ENCODE measurements at regions not wholly inside any gene's neighbourhood (a gene's known extent, or its start where the extent isn't known, plus 50 kb on each side); places are given as distances from the start of the nearest gene placed in this dataset.

DNA sequence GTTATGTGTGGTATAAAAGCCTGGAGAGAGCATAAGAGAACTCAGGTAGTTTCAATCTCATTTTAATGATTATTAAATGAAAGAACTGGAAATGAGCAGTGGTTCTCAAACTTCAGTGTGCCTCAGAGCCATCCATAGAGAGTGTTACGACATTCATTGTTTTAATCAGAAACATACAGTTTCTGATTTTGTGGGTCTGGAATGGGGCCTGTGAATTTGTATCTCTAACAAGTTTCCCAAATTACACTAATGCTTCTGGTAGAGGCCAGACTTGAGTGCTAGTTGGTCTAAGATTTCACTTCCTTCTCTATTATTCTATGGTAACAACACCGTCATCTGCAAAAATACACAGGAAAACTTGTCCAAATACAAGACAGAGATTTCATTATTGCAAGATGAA lies 292.0 kb upstream of the NECTIN3 start:
- no peaks in the 10 kb centered on the region for H3K27me3 ChIP-seq (ENCODE audit: insufficient read depth, low read depth)
- no peak overlapping the region for H3K4me3 ChIP-seq (IDR thresholded peaks at IDR 0.05; ENCODE audit: insufficient read depth, low read depth, low read length)
- H3K4me2 ChIP-seq = no peak overlapping the region
- H4K20me1 ChIP-seq (ENCODE audit: insufficient read depth) = no peaks in the 10 kb centered on the region
- no peaks in the 10 kb centered on the region for H3K79me2 ChIP-seq (ENCODE audit: insufficient read depth, low read depth)
- H3K9ac ChIP-seq = no peak overlapping the region
- H2AFZ ChIP-seq (ENCODE audit: low read depth) = no peak overlapping the region
- no peaks in the 10 kb centered on the region for H3K36me3 ChIP-seq (ENCODE audit: insufficient read depth)
- H3K27ac ChIP-seq = no peak overlapping the region
- TF ChIP-seq, protein P1, sequence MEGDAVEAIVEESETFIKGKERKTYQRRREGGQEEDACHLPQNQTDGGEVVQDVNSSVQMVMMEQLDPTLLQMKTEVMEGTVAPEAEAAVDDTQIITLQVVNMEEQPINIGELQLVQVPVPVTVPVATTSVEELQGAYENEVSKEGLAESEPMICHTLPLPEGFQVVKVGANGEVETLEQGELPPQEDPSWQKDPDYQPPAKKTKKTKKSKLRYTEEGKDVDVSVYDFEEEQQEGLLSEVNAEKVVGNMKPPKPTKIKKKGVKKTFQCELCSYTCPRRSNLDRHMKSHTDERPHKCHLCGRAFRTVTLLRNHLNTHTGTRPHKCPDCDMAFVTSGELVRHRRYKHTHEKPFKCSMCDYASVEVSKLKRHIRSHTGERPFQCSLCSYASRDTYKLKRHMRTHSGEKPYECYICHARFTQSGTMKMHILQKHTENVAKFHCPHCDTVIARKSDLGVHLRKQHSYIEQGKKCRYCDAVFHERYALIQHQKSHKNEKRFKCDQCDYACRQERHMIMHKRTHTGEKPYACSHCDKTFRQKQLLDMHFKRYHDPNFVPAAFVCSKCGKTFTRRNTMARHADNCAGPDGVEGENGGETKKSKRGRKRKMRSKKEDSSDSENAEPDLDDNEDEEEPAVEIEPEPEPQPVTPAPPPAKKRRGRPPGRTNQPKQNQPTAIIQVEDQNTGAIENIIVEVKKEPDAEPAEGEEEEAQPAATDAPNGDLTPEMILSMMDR (conservative IDR thresholded peaks at IDR 0.05; ENCODE audit: low read depth, low read length) = no peak
- H3K4me1 ChIP-seq (ENCODE audit: low read depth, poor library complexity, severe bottlenecking) = no peaks in the 10 kb centered on the region

DNA sequence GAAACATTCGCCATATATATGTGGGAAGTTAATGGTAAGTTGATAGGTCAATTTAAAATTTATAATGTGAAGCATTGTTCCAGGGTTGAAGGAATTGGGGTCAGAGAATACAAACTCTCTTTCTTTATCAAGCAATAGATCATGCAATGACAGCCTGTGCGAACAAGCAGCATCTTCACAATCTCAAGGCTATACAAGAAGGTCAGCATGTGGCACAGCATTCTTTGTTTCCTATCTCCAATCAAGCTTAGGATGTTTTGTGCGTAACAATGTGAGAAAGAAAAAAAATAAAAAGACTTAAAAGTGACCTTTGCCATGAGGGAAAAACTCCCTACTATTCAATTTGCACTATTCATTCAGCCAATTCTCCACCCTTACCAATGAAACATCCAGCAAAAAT lies 288.1 kb upstream of the NECTIN3 start:
- TF ChIP-seq, protein P1 (conservative IDR thresholded peaks at IDR 0.05; ENCODE audit: low read depth, low read length) = no peak
- Histone ChIP-seq H3K79me2 (ENCODE audit: insufficient read depth, low read depth) (no peaks in the 10 kb centered on the region), H3K4me3 (IDR thresholded peaks at IDR 0.05; ENCODE audit: insufficient read depth, low read depth, low read length) (no peak overlapping the region), H3K27ac (no peak overlapping the region), H3K4me1 (ENCODE audit: low read depth, poor library complexity, severe bottlenecking) (no peaks in the 10 kb centered on the region), H4K20me1 (ENCODE audit: insufficient read depth) (no peaks in the 10 kb centered on the region), H3K9ac (no peak overlapping the region), H3K36me3 (ENCODE audit: insufficient read depth) (no peaks in the 10 kb centered on the region), H2AFZ (ENCODE audit: low read depth) (no peak overlapping the region), H3K27me3 (ENCODE audit: insufficient read depth, low read depth) (no peaks in the 10 kb centered on the region), H3K4me2 (no peak overlapping the region)

DNA sequence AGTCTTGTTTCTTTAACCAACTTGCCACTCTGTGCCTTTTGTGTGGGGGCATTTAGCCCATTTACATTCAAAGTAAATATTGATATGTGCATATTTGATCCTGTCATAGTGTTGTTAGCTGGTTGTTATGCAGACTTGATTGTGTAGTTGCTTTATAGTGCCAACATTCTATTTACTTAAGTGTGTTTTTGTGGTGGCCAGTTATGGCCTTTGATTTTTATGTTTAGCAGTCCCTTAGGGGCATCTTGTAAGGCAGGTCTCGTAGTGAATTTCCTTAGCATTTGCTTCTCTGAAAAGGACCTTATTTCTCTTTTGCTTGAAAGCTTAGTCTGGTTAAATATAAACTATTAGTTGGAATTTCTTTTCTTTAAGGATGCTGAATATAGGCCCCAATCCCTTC lies 282.8 kb upstream of the NECTIN3 start:
- Histone ChIP-seq H3K36me3 (ENCODE audit: insufficient read depth) (no peaks in the 10 kb centered on the region), H3K79me2 (ENCODE audit: insufficient read depth, low read depth) (no peaks in the 10 kb centered on the region)

DNA sequence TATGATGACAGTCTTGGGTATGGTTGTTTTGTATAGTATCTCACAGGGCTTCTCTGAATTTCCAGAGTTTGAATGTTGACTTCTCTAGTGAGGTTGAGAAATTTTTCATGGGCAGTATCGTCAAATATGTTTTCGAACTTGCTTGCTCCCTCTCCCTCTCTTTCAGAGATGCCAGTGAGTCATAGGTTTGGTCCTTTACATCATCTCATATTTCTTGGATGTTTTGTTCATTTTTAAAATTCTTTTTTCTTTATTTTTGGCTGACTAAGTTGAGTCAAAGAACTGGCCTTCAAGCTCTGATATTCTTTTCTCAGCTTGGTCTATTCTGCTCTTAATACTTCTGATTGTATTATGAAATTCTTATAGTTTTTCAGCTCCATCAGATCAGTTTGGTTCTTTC lies 282.3 kb upstream of the NECTIN3 start:
- no peak overlapping the region for H3K27ac ChIP-seq
- no peaks in the 10 kb centered on the region for H3K27me3 ChIP-seq (ENCODE audit: insufficient read depth, low read depth)
- TF ChIP-seq, protein P1 (conservative IDR thresholded peaks at IDR 0.05; ENCODE audit: low read depth, low read length) = no peak
- no peaks in the 10 kb centered on the region for H3K36me3 ChIP-seq (ENCODE audit: insufficient read depth)
- no peak overlapping the region for H3K9ac ChIP-seq
- no peaks in the 10 kb centered on the region for H4K20me1 ChIP-seq (ENCODE audit: insufficient read depth)
- H3K79me2 ChIP-seq (ENCODE audit: insufficient read depth, low read depth) = no peaks in the 10 kb centered on the region
- no peak overlapping the region for H3K4me2 ChIP-seq
- H3K4me1 ChIP-seq (ENCODE audit: low read depth, poor library complexity, severe bottlenecking) = peaks cover 7% of the 10 kb centered on the region
- H3K4me3 ChIP-seq (IDR thresholded peaks at IDR 0.05; ENCODE audit: insufficient read depth, low read depth, low read length) = no peak overlapping the region
- H2AFZ ChIP-seq (ENCODE audit: low read depth) = no peak overlapping the region

More for the DNA sequence above, 282.8 kb upstream of the NECTIN3 start:
- Histone ChIP-seq H4K20me1 (ENCODE audit: insufficient read depth) (no peaks in the 10 kb centered on the region), H3K4me3 (IDR thresholded peaks at IDR 0.05; ENCODE audit: insufficient read depth, low read depth, low read length) (no peak overlapping the region), H3K4me1 (ENCODE audit: low read depth, poor library complexity, severe bottlenecking) (peaks cover 7% of the 10 kb centered on the region), H3K27me3 (ENCODE audit: insufficient read depth, low read depth) (no peaks in the 10 kb centered on the region), H2AFZ (ENCODE audit: low read depth) (no peak overlapping the region), H3K4me2 (no peak overlapping the region), H3K9ac (no peak overlapping the region), H3K27ac (no peak overlapping the region)
- TF ChIP-seq, protein P1 (conservative IDR thresholded peaks at IDR 0.05; ENCODE audit: low read depth, low read length) = no peak
